Pons (tissue), 1 donor: ENCODE measurements at regions not wholly inside any gene's neighbourhood (a gene's known extent, or its start where the extent isn't known, plus 50 kb on each side); places are given as distances from the start of the nearest gene placed in this dataset.
"Not testable (repeated sequence)": the region's sequence is repeated elsewhere in the genome, so short reads cannot be mapped to it uniquely, and the experiment has no call there.

Source experiments
- DNase-seq: peaks from one replicate; pipeline ENCODE4 v3.0.0-alpha.2; 2016; ENCODE audit warnings: low spot score

DNA sequence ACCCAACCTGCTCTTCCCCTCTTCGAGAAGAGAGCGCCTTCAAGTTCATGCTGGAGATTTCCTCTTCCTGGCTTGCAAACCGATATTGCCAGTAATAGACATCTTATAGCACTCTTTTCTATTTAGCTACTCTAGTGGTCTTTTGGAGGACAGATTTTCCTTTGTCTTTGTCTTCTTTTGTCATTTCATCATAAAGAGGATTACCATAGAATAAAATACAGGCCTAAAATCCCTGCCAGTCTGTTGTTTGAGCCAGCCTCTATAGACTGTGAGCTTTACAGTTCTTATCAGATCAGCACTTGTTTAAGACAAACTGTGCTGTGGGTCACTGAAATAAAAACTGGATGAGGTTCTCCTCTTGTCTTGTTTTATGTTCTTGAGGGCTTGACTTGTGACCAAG is 802.8 kb downstream of the NR2F1-AS1 start:
- no peak for DNase-seq

DNA sequence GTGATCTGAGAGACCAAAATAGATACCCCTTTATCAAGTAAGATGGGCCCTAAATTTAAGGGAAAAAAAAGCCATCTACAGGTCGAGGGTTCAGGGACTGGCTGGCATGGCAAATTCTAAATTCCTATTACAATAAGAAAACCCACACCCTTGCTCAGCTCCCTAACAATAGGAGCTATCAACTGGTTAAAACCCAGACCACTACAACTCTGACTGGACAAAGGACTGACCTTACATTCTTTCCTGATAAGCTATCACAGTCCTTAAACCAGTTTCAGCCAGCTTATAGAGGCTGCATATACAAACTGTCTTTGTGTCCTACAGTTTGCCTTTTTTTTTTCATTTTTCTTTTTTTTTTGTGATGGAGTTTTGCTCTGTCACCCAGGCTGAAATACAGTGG is 803.6 kb downstream of the NR2F1-AS1 start:
- no peak for DNase-seq

DNA sequence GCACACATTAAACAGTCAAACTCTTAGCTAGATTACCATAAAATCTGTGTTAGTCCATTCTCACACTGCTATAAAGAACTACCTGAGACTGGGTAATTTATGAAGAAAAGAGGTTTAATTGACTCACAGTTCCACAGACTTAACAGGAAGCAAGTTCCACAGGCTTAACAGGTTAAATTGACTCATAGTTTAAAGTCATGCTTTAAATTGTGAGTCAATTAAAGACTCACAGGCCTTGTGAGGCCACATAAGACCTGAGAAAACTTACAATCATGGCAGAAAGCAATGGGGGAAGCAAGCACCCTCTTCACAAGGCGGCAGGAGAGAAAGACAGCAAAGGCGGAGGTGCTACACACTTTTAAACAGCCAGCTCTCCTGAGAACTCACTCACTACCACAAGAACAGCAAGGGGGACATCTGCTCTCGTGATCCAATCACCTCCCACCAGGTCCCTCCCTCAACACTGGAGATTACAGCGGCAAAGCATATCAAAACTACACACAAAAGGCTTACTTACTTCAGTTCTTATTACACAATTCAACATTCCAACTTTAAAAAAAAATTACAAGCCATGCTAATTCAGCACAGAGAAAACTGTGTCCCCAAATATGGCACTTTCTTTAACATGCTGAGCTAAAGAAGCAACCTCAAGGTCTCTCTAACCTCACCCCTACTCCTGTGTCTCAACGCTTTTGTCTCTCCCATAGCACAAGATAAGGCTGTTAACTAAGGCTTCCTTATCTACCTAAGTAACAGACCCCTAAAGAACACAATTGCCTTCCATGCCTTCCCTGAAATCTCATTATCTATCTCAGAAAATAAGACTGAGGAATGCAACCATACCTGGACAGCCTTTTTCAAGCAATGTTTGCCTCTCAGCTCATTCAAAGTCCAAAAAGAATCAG is 805.1 kb downstream of the NR2F1-AS1 start:
- DNase-seq, result no peak

DNA sequence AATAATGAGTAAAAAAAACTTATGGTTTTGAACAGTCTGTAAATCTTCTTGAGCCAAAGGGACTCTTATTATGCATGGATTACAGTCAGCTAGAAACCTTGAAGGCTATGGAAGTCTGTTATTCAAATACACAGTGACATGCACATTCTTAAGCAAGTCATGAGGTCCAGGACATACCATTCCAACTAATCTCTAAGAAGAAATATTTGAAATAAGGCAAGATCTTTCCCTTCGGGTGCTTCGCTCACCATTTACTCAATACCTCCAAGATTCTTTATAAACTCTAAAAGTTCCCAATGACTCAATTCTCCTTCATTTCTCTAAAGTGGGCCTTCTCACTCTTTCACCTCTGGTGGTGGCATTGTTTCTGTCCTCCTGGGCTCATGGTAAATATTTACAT is 811.0 kb downstream of the NR2F1-AS1 start:
- no peak for DNase-seq

DNA sequence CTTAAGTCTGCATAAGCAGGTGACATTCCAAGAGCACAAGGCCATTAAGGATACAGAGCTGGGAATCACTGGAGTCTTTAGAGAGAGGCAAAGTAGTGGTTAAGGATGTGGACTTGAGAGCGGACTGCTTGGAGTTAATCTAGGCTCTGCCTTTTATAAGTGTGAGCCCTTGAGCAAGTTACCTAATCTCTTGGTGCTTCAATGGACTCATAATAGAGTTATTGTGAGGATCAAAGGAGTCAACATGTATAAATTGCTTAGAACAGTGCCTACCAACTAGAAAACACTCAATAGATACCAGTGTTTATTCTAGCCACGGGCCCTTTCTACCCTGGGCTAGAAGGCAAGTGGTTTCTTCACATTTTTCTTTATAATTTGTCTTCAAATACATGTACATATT is 819.4 kb downstream of the NR2F1-AS1 start:
- no peak for DNase-seq

DNA sequence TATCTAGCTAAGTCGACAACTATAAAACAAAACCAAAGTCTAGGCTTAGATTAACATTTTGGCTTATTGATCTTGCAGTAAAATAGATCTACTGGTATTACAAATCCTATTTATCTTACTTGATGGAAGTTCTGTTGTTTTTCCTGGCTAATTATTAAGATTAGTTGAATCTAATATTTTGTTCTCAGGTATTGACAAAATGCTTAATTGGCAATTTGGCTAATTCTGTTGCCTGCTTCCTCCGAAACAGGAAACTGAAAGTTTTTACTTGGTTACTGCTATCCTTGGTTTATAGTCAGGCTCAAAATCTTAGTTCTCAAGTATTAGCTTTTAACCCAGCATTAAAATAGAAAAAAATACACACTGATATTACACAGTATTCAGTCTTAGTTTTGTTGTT is 820.5 kb downstream of the NR2F1-AS1 start:
- no peak for DNase-seq

DNA sequence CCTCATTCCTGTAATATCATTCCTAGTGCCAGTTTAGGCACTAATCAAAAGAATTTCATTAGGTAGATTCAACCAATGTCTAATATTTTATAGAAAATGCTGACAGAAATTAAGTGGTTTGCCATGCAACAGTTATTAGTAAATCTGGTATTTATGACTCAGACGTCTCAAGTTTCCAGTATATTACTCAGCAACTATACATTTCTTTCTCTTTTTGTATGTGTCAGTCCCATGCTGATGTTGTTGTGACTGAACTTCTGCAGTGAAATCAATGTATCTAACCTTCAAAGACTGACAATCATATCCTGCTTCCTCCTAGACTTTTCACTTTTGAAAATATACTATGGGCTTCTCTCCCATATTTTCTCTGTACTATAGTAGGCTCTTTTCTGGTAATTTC is 822.5 kb downstream of the NR2F1-AS1 start:
- DNase-seq, result no peak

DNA sequence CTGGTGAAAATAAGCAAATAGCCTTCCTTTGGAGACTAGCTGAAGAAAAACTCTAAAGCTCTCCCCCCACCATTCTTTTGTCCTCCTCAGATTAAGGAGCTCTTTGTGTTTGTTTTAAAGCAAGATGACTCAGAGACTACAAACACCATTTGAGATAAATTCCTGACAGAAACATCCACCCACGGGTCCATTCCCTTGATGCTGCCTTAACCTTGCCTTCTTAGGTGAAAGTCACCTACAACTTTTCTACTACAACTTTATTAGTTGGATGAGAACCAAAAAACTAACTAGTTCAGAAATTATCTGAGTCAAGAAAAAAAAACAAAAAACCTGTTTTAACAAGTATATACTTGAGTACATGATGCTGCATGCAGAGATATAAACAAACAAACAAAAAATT is 831.1 kb downstream of the NR2F1-AS1 start:
- DNase-seq, result no peak

DNA sequence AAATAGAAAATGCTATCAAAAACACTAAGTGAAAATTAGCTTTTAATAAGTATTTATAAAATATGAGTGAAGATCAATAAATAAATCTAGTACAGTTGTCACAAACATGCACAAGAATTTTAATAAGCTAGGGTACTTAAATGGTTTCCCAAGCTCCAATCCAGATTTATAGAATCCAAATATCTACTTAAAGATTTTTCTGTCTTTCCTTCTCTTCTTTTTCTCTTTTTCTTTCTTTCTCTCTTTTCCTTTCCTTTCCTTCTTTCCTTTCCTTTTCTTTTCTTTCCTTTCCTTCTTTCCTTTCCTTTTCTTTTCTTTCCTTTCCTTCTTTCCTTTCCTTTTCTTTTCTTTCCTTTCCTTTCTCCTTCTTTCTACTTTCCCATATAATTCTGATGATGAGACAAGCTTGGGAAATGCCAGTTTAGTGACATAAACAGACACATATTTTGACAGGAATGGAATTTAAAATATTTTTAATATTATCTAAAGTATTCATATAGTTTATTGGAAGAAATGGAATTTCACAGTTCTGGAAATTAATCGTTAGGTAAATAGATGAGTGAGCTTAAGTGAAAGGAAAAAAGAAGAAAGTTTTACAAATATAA is 832.8 kb downstream of the NR2F1-AS1 start:
- no peak for DNase-seq

DNA sequence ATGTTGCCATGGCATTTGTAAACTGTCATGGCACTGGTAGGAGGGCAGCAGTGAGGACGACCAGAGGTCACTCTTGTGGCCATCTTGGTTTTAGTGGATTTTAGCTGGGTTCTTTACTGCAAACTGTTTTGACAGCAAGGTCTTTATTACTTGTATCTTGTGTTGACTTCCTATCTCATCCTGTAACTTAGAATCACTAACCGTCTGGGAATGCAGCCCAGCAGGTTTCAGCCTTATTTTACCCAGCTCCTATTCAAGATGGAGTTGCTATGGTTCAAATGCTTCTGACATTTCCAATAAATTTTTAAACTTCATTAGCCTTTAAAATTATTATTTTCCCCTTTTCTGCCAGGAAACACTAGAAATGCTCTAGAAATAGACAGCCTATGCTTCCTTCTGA is 839.1 kb downstream of the NR2F1-AS1 start:
- no peak for DNase-seq

DNA sequence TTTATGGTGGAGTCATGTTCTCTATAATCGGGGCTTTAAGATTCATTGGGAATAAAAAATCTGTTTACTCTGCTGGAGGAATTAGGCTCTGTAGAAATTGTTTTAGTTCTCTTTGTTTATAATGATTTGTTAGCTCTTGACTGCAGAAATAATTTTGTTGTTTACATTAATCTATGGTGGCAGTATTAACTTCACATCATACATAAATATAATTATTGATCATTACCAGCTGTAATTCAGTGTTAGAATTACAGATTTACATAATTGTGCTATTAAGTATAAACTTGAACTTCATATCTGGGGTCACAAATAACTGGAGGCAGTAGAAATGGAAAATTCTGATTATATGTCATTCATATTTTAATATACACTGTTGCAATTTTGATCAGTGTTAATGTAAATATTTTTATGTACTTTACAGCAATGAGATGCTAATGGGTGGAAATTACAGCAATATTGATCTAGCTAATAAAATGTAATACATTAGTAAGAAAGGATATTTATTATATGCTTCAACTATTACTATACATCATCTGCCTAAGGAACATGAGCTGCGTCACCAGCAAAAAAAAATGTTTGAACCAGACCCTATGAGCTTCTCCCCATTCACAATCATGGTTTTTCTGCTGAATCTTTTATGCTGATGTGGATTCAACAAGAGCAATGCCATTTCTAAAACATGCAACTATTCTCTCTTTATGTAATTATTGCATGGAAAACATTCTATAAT is 846.6 kb downstream of the NR2F1-AS1 start:
- no peak for DNase-seq

DNA sequence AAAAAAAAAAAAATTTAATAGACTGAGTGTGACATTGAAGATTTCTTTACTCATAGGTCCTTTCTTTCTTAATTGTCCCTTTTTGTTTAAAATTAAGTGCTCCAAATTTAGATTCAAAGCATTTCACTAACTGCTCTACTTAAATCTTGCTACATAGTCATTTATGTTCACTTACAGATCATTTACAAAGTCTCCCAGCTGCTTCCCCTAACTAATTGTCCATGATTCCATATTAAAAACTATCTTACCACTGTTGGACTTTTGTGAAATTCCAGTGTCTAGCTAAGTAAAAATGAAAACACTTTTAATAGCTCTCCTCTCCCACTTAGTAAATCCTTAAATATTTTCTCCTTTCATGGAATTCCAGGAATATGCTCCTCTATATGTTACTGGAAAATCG is 850.5 kb downstream of the NR2F1-AS1 start:
- DNase-seq, result no peak

DNA sequence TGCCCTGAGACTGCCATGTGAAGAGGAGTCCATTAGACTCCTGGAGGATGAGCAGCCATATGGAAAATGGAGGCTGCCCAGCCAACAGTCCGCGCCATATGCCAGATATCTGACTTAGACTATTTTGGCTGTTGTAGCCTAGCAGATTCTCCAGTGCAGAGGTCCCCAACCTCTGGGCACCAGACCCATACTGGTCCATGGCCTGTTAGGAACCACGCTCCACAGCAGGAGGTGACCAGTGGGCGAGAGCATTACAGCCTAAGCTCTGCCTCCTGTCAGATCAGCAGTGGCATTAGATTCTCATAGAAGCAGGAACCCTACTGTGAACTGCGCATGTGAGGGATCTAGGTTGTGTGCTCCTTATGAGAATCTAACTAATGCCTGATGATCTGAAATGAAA is 851.9 kb downstream of the NR2F1-AS1 start:
- DNase-seq, result no peak

DNA sequence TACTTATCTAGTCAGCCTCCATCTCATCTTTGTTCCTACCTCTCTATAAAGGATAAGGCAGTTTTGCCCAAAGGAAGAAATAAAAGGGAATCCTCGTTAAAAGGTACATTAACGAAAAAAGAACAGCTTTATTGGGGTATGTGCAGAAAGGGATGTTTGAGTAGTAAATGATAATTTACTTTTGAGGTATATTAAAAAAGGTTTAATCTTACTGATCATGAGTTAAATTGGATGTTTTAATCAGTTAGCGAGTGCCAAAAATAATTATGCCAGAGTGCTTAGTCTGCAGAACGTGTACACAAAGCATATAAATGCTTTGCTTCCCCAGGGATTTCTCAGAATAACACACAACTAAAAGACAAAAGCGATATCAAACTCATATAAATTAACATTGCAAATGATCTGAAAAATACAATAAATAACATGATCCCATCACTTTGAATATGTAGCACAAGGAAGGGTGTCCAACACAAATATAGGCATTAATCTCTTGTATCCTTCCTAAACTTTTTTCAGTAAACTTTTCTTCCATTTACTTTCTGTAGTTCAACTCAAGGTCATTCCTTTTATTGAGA is 865.0 kb downstream of the NR2F1-AS1 start:
- no peak for DNase-seq

DNA sequence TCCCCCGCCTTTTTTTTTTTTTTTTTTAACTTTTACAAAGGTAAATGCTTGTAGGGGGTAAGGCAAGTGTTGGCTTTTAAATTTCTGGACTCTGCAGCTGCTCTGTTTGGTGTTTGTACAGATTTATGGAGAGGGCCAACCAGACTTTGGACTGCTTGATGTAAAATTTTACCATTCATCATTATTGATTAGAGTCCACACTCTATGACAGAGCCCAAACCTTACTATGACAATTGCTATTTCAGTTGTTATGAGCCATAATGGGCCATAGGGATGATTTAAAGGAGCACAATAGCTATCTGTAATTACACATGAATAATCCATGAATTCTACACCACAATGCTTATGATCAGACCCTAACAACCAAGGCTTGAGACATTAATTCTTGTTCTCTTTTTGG is 867.2 kb downstream of the NR2F1-AS1 start:
- no peak for DNase-seq

DNA sequence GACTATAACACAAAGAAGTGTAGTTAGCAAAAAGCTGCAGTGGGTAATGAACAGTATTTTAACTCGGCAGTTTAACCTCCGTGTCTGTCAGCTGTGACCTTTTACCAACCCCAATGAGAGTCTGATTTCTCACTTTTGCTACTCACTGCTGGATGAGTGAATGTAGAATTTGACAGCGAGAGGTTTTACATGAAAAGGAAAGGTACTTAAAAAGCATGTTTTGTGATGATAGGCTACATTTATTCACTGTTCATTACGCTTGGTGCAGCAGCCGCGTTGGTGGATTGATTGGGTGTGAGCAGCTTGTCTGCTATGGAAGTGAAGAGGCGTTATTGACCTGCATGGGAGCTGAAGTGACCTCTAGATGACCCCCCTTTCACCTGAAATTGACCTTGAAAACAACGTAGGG is 867.7 kb downstream of the NR2F1-AS1 start:
- no peak for DNase-seq

DNA sequence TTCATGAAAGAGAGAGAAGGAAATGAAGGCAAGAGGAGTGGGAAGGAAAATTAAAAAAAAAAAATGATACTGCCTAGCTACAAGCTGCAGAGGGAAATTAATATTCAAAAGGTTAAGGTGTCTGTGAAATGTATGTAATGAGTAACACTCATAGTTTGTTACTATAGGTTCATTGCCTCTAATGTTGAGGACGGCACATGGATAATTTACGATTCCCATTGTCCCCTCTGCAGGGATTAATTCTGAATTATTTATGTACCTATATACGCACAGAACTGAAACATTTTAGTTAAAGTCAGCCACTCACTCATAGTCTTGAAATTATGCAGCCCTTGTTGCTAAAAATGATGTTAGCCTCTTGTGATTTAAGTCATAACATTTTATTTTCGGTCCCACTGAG is 869.1 kb downstream of the NR2F1-AS1 start:
- no peak for DNase-seq

DNA sequence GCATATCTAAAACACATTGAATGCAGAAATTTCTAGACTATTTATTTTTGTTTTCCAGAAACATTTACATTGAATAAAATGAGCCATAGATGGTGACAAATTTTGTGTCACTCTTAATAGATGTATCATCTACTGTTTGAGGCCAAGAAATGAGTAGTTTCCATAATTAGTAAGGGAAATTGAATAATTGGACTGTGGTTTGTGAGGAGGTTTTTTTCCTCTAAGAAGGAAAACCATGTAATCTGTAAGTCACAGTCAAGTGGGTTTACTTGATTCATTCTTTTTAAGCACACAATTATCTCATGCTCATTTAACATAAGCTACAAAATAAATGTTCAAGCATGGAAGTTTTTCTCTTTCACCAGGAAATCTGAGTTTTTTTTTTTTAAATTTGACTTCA is 876.4 kb downstream of the NR2F1-AS1 start:
- DNase-seq, result no peak

DNA sequence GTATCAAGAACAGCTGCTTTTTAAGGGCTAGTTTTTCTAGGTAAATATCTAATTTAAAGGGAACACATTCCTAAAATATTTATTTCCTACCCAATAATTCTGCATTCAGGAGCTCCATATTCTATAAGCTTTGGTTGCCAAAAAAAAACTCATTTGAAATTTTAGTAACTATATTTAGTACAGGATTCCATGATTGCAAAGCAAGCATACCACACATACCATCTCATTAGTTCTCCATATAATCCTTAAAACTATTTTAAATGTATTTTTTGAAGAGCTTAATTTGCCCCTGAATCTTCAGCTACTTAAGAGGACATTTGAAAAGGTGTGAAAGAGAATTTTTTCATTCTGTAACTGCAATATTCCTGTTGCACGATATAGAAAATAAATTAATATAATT is 877.0 kb downstream of the NR2F1-AS1 start:
- no peak for DNase-seq

DNA sequence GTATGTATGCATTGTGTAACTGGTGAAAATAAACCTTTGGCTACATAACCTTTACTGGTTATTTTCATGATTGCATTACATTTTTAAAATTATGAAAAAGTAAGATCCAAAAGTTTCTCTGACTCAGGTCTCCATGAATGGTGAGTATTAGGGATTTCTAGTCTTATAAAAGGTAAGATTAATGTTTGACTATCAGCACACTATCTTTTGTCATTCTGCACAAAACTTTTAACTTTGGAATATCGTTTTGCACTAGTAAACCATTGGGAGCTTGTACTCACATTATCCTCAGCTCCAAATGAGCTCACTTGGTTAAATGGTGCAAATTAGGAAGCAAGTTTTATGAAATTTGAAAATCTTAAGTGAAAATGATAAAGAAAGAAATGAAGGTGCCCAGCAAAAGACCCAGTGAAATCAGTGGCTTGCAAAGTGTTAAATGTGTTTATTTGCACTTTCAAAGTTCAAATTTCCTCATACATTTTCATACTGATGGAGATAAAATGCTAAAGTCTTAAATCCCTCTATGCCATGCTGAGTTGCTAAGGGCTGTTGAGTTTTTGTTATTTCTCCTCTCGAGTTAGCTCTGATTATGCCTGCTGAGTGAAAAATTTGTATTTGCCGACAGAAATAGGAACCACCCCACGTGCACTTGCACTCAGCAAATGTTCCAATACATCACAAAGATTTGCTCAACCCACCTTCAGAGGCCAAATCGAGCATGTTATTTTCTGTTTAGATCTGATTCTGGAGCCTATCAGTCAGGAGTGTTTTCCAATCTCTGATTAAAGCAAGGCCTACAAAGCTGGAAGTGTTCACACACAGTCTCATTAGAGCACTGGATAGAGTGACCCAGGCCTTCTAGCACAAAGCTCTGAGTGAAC is 885.7 kb downstream of the NR2F1-AS1 start:
- no peak for DNase-seq

DNA sequence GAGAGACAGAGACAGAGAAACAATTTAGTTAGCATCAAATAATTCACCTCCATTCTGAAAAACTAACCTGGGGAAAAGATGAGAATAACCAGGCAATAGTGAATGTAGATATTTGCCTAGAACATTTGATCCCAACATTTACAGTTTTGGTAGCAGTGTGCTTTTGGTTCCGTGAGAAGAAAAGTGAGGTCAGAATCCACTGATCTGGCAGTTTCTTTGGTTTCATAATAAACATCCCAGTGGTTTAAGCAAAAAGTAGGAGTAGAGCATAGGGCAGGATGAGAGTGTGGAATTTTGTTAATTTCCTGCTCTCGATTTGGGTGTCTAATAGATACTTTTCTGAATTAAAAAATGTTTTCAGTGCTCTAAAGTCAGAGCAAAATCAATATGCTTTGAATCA is 887.0 kb downstream of the NR2F1-AS1 start:
- no peak for DNase-seq

DNA sequence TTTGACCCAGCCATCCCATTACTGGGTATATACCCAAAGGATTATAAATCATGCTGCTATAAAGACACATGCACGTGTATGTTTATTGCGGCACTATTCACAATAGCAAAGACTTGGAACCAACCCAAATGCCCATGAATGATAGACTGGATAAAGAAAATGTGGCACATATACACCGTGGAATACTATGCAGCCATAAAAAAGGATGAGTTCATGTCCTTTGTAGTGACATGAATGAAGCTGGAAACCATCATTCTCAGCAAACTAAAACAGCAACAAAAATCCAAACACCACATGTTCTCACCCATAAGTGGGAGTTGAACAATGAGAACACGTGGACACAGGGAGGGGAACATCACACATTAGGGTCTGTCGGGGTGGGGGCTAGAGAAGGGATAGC is 889.1 kb downstream of the NR2F1-AS1 start:
- not testable (repeated sequence) for DNase-seq
